GM23338 (cell line): ENCODE measurements at regions not wholly inside any gene's neighbourhood (a gene's known extent, or its start where the extent isn't known, plus 50 kb on each side); places are given as distances from the start of the nearest gene placed in this dataset.

Experiments used
- CREB1 ChIP-seq: fragments of 250-450 bp; sonication (Bioruptor Pico); IDR thresholded peaks from 2 replicates; pipeline ENCODE4 v1.5.0; 2020; ENCODE audit warnings: low read depth, mild to moderate bottlenecking, moderate library complexity
- CTCF ChIP-seq, 2 experiments: fragments of 200-600 bp in 1 of 2; sonication (generic) in 1 of 2; conservative IDR thresholded peaks; 2 replicates each; pipeline versions ENCODE4 v1.5.1 to v1.6.1; 2016 to 2017; ENCODE audit warnings: antibody characterized with exemption in 2 of 2, low read depth in 2 of 2, mild to moderate bottlenecking in 2 of 2, moderate library complexity in 1 of 2
- ETS1 ChIP-seq: IDR thresholded peaks from 2 replicates; pipeline ENCODE4 v1.6.1; 2016; ENCODE audit warnings: antibody characterized with exemption
- EZH2 ChIP-seq: fragments of 200-600 bp; sonication (generic); IDR thresholded peaks from one replicate; pipeline ENCODE4 v1.8.0; 2017; ENCODE audit warnings: antibody characterized with exemption, mild to moderate bottlenecking, low read depth; ENCODE audit not compliant: unreplicated experiment
- EZH2phosphoT487 ChIP-seq: fragments of 200-600 bp; sonication (generic); IDR thresholded peaks from one replicate; pipeline ENCODE4 v1.8.1; 2018; ENCODE audit warnings: antibody characterized with exemption; ENCODE audit not compliant: unreplicated experiment
- JUNB ChIP-seq: IDR thresholded peaks from one replicate; pipeline ENCODE4 v1.6.1; 2016; ENCODE audit warnings: antibody characterized with exemption; ENCODE audit not compliant: unreplicated experiment
- POLR2AphosphoS5 ChIP-seq: IDR thresholded peaks from 2 replicates; pipeline ENCODE4 v1.6.1; 2016; ENCODE audit warnings: antibody characterized with exemption, low read depth
- STAT1 ChIP-seq: IDR thresholded peaks from one replicate; pipeline ENCODE4 v1.6.1; 2016; ENCODE audit warnings: antibody characterized with exemption; ENCODE audit not compliant: unreplicated experiment
- TF ChIP-seq, protein P1 (sequence below): IDR thresholded peaks from one replicate; pipeline ENCODE4 v1.6.1; 2018; ENCODE audit warnings: antibody characterized with exemption; ENCODE audit not compliant: unreplicated experiment

GRCh38 chr2:20526160-20526559, 79.3 kb downstream of the RHOB start:
- TF ChIP-seq EZH2 = no peak
- no peak for TF ChIP-seq JUNB
- TF ChIP-seq CTCF (conservative IDR thresholded peaks at IDR 0.05; ENCODE audit: low read depth in 2 of 2) = no peak
- TF ChIP-seq POLR2AphosphoS5 = no peak
- no peak for TF ChIP-seq EZH2phosphoT487
- TF ChIP-seq, protein P1, sequence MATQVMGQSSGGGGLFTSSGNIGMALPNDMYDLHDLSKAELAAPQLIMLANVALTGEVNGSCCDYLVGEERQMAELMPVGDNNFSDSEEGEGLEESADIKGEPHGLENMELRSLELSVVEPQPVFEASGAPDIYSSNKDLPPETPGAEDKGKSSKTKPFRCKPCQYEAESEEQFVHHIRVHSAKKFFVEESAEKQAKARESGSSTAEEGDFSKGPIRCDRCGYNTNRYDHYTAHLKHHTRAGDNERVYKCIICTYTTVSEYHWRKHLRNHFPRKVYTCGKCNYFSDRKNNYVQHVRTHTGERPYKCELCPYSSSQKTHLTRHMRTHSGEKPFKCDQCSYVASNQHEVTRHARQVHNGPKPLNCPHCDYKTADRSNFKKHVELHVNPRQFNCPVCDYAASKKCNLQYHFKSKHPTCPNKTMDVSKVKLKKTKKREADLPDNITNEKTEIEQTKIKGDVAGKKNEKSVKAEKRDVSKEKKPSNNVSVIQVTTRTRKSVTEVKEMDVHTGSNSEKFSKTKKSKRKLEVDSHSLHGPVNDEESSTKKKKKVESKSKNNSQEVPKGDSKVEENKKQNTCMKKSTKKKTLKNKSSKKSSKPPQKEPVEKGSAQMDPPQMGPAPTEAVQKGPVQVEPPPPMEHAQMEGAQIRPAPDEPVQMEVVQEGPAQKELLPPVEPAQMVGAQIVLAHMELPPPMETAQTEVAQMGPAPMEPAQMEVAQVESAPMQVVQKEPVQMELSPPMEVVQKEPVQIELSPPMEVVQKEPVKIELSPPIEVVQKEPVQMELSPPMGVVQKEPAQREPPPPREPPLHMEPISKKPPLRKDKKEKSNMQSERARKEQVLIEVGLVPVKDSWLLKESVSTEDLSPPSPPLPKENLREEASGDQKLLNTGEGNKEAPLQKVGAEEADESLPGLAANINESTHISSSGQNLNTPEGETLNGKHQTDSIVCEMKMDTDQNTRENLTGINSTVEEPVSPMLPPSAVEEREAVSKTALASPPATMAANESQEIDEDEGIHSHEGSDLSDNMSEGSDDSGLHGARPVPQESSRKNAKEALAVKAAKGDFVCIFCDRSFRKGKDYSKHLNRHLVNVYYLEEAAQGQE = no peak
- no peak for TF ChIP-seq CREB1 (CRISPR knock-in tag)
- no peak for TF ChIP-seq STAT1
- no peak for TF ChIP-seq ETS1
